Mucosa of descending colon (tissue), 3 donors: ENCODE measurements at regions not wholly inside any gene's neighbourhood (a gene's known extent, or its start where the extent isn't known, plus 50 kb on each side); places are given as distances from the start of the nearest gene placed in this dataset.

Experiments
- ATAC-seq: fragments of 200-7000 bp; cut with Tn5 transposase; one replicate; pipeline ENCODE4 v1.9.1; 2020; ENCODE audit warnings: mild to moderate bottlenecking, moderate library complexity
- DNase-seq, 3 donors: peaks; one replicate each; pipeline ENCODE4 v3.0.0-alpha.2; 2020
- H3K36me3 ChIP-seq: fragments of 200-600 bp; one replicate; pipeline ENCODE4 v1.8.0; 2021; ENCODE audit warnings: low read depth, mild to moderate bottlenecking
- H3K4me1 ChIP-seq: fragments of 200-600 bp; one replicate; pipeline ENCODE4 v1.8.0; 2021; ENCODE audit warnings: low read depth, mild to moderate bottlenecking
- H3K4me3 ChIP-seq: fragments of 200-600 bp; one replicate; pipeline ENCODE4 v1.8.0; 2021; ENCODE audit warnings: mild to moderate bottlenecking
- H3K9me3 ChIP-seq: fragments of 200-600 bp; one replicate; pipeline ENCODE4 v1.8.0; 2021; ENCODE audit warnings: mild to moderate bottlenecking
- CTCF ChIP-seq: fragments of 200-600 bp; IDR thresholded peaks from one replicate; pipeline ENCODE4 v1.8.0; 2022; ENCODE audit warnings: antibody characterized with exemption, mild to moderate bottlenecking
- intact Hi-C, 2 donors: fragments of 100-400 bp; cut with DNase I in 1 of 2; cut with micrococcal nuclease in 1 of 2; formaldehyde crosslinking; loops; one replicate each; pipeline versions ENCODE4 v1.11.0 to v1.11.1; 2022; cut with DNase I, micrococcal nuclease
- donor health status: DM: no; HTN: no; CAD: no; lungs with moderate emphysema.
- donor health status: DM: no; HTN: no; CAD: no.
- donor health status: DM: no; HTN: yes; CAD: no.

GRCh38 chr1:59110271-59110670 lies 186.6 kb upstream of the FGGY start:
- Histone ChIP-seq H3K36me3 (no peaks in the 10 kb centered on the region), H3K4me1 (no peaks in the 10 kb centered on the region), H3K4me3 (no peak overlapping the region), H3K9me3 (no peaks in the 10 kb centered on the region)
- no peak for TF ChIP-seq CTCF
- DNase-seq (no peak), ATAC-seq (no peak)
- intact Hi-C loops, result no loop called here

GRCh38 chr1:59113876-59114457 lies 182.9 kb upstream of the FGGY start:
- no peaks in the 10 kb centered on the region for H3K36me3 ChIP-seq
- no peaks in the 10 kb centered on the region for H3K9me3 ChIP-seq
- no peak for ATAC-seq
- H3K4me3 ChIP-seq, result no peak overlapping the region
- no peak for TF ChIP-seq CTCF
- intact Hi-C loops, result no loop called here
- H3K4me1 ChIP-seq, result peaks cover 3% of the 10 kb centered on the region
- DNase-seq, result no peak

- no peaks in the 10 kb centered on the region for H3K9me3 ChIP-seq
- TF ChIP-seq CTCF, result no peak
- H3K36me3 ChIP-seq, result no peaks in the 10 kb centered on the region
- DNase-seq (no peak), ATAC-seq (no peak)
- H3K4me3 ChIP-seq, result no peak overlapping the region
- intact Hi-C loops, result no loop called here
- H3K4me1 ChIP-seq, result peaks cover 3% of the 10 kb centered on the region
These were observed 181.0 kb upstream of the FGGY start for GRCh38 chr1:59115865-59116264.

GRCh38 chr1:59116920-59117542 lies 179.9 kb upstream of the FGGY start:
- H3K36me3 ChIP-seq, result no peaks in the 10 kb centered on the region
- H3K4me3 ChIP-seq, result no peak overlapping the region
- ATAC-seq (no peak), DNase-seq (no peak)
- intact Hi-C loops, result no loop called here
- no peaks in the 10 kb centered on the region for H3K9me3 ChIP-seq
- no peak for TF ChIP-seq CTCF
- H3K4me1 ChIP-seq, result peaks cover 3% of the 10 kb centered on the region

GRCh38 chr1:59122527-59122926 lies 174.4 kb upstream of the FGGY start:
- Histone ChIP-seq H3K9me3 (no peaks in the 10 kb centered on the region), H3K36me3 (no peaks in the 10 kb centered on the region), H3K4me1 (no peaks in the 10 kb centered on the region), H3K4me3 (no peak overlapping the region)
- intact Hi-C loops, result no loop called here
- ATAC-seq, result no peak
- TF ChIP-seq CTCF, result no peak
- DNase-seq, result no peak
